ENCODE measurements at regions not wholly inside any gene's neighbourhood (a gene's known extent, or its start where the extent isn't known, plus 50 kb on each side); places are given as distances from the start of the nearest gene placed in this dataset.

DNA sequence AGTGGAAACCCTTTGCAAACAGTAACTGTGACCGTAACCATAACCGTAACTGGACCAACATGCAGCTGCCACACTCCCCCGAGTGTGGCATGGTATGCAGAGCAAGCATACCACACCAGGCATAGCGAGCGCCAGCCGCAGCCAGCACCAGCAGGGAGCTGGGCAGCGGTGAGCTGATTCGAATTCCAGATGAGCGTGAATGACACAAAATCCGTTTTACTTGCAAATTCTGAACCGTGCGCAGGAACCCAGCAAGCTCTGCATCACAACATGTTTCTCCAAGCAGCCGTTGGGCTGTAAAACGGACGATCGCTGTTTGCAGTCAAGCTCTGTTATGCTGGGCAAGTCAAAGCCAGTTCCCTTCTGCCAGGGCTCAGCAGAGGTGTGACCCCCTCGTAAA, 111.1 kb downstream of the OAT start:
- H3K27me3 ChIP-seq: no peaks in the 10 kb centered on the region

DNA sequence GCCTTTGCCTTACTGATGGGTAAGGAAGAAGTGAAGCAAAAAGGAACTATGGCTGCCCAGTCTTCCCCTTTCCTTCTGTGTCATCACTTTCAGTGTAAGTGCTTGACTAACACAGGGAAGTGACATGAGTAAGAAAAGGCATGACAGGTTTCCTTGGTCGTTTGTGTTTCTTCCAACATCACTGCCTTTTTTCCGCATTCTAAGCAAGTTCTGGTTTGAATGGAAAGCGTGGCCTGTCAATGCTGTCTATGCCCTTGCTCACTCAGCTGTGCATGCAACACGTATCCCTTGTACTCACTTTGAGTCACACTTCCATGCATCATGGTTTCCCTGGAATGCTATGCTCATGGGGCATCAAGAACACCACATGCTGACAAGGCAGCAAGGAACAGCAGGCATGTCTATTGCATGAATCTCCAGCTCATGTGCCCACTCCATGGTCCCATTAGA, 111.8 kb downstream of the OAT start:
- H3K27ac ChIP-seq: no peak overlapping the region
- no peaks in the 10 kb centered on the region for H3K9me3 ChIP-seq (ENCODE audit: low read depth)
- H3K4me3 ChIP-seq: no peak overlapping the region
- Mint-ChIP-seq H3K9me3 (peaks cover 3% of the 10 kb centered on the region), H3K4me1 (peaks cover 2% of the 10 kb centered on the region), H3K4me3 (no peak overlapping the region), H3K27ac (no peak overlapping the region), H3K27me3 (ENCODE audit: insufficient read depth, low read depth) (no peaks in the 10 kb centered on the region), H3K36me3 (no peaks in the 10 kb centered on the region)
- no peaks in the 10 kb centered on the region for H3K27me3 ChIP-seq
- H2AFZ ChIP-seq (replicated peaks): no peak overlapping the region
- H3K4me1 ChIP-seq: no peaks in the 10 kb centered on the region
- no peak overlapping the region for H3K9ac ChIP-seq
- no peaks in the 10 kb centered on the region for H4K20me1 ChIP-seq (ENCODE audit: low read depth)
- H3K36me3 ChIP-seq: no peaks in the 10 kb centered on the region
- no peak for TF ChIP-seq EZH2 (IDR thresholded peaks at IDR 0.05)
- TF ChIP-seq, protein P1, sequence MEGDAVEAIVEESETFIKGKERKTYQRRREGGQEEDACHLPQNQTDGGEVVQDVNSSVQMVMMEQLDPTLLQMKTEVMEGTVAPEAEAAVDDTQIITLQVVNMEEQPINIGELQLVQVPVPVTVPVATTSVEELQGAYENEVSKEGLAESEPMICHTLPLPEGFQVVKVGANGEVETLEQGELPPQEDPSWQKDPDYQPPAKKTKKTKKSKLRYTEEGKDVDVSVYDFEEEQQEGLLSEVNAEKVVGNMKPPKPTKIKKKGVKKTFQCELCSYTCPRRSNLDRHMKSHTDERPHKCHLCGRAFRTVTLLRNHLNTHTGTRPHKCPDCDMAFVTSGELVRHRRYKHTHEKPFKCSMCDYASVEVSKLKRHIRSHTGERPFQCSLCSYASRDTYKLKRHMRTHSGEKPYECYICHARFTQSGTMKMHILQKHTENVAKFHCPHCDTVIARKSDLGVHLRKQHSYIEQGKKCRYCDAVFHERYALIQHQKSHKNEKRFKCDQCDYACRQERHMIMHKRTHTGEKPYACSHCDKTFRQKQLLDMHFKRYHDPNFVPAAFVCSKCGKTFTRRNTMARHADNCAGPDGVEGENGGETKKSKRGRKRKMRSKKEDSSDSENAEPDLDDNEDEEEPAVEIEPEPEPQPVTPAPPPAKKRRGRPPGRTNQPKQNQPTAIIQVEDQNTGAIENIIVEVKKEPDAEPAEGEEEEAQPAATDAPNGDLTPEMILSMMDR (IDR thresholded peaks at IDR 0.05): no peak
- no peak overlapping the region for H3K4me2 ChIP-seq
- DNase-seq (ENCODE audit: low spot score): no peak
- no peaks in the 10 kb centered on the region for H3F3A ChIP-seq (ENCODE audit: low read depth)
- H3K79me2 ChIP-seq (ENCODE audit: low read depth): no peaks in the 10 kb centered on the region

More for the DNA sequence above, 111.1 kb downstream of the OAT start:
- no peaks in the 10 kb centered on the region for H3K4me1 ChIP-seq
- Mint-ChIP-seq H3K27me3 (ENCODE audit: insufficient read depth, low read depth) (no peaks in the 10 kb centered on the region), H3K27ac (no peak overlapping the region), H3K36me3 (no peaks in the 10 kb centered on the region), H3K4me1 (peaks cover 2% of the 10 kb centered on the region), H3K9me3 (peaks cover under 1% of the 10 kb centered on the region), H3K4me3 (no peak overlapping the region)
- no peak for DNase-seq (ENCODE audit: low spot score)
- H3K4me2 ChIP-seq: no peak overlapping the region
- H3K27ac ChIP-seq: no peak overlapping the region
- no peak overlapping the region for H2AFZ ChIP-seq (replicated peaks)
- no peak overlapping the region for H3K9ac ChIP-seq
- no peak overlapping the region for H3K4me3 ChIP-seq
- no peaks in the 10 kb centered on the region for H3F3A ChIP-seq (ENCODE audit: low read depth)
- no peaks in the 10 kb centered on the region for H3K36me3 ChIP-seq
- no peaks in the 10 kb centered on the region for H3K79me2 ChIP-seq (ENCODE audit: low read depth)
- H3K9me3 ChIP-seq (ENCODE audit: low read depth): no peaks in the 10 kb centered on the region
- TF ChIP-seq EZH2 (IDR thresholded peaks at IDR 0.05) (no peak), EZH2phosphoT487 (IDR thresholded peaks at IDR 0.05) (no peak)
- TF ChIP-seq, protein P1 (IDR thresholded peaks at IDR 0.05): no peak
- no peaks in the 10 kb centered on the region for H4K20me1 ChIP-seq (ENCODE audit: low read depth)

DNA sequence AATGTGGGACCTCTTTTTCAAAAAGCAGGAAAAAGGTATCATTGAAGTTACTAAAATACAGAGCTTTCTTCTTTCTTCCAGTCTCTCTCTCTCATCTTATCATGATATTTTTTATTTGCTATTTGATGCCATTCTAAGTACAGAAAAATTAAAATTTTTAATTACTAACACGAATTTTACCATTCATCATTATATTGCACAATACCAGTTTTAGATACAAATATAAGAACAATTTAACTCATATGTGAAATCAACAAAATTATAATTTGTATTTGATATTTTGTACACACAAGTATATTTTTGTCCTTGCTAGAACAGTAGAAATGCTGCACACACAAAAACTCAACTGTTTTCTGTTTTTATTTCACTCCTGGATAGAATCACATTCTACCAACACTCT, 112.2 kb downstream of the OAT start:
- Mint-ChIP-seq H3K27ac (no peak overlapping the region), H3K9me3 (peaks cover 3% of the 10 kb centered on the region), H3K4me3 (no peak overlapping the region), H3K4me1 (peaks cover 2% of the 10 kb centered on the region), H3K27me3 (ENCODE audit: insufficient read depth, low read depth) (no peaks in the 10 kb centered on the region), H3K36me3 (no peaks in the 10 kb centered on the region)
- Histone ChIP-seq H3K9ac (no peak overlapping the region), H3F3A (ENCODE audit: low read depth) (no peaks in the 10 kb centered on the region), H3K4me2 (no peak overlapping the region), H3K36me3 (no peaks in the 10 kb centered on the region), H3K79me2 (ENCODE audit: low read depth) (no peaks in the 10 kb centered on the region), H2AFZ (replicated peaks) (no peak overlapping the region), H3K9me3 (ENCODE audit: low read depth) (no peaks in the 10 kb centered on the region), H3K4me1 (no peaks in the 10 kb centered on the region), H3K27me3 (no peaks in the 10 kb centered on the region), H3K27ac (no peak overlapping the region), H3K4me3 (no peak overlapping the region), H4K20me1 (ENCODE audit: low read depth) (no peaks in the 10 kb centered on the region)
- TF ChIP-seq EZH2 (IDR thresholded peaks at IDR 0.05) (no peak), EZH2phosphoT487 (IDR thresholded peaks at IDR 0.05) (no peak)
- TF ChIP-seq, protein P1 (IDR thresholded peaks at IDR 0.05): no peak
- no peak for DNase-seq (ENCODE audit: low spot score)
